ENCODE measurements at regions not wholly inside any gene's neighbourhood (a gene's known extent, or its start where the extent isn't known, plus 50 kb on each side); places are given as distances from the start of the nearest gene placed in this dataset.

- DNase-seq (ENCODE audit: low read depth) = no peak
These were observed 368.0 kb downstream of the SETD4 start for GRCh38 chr21:35692311-35692710.

DNA sequence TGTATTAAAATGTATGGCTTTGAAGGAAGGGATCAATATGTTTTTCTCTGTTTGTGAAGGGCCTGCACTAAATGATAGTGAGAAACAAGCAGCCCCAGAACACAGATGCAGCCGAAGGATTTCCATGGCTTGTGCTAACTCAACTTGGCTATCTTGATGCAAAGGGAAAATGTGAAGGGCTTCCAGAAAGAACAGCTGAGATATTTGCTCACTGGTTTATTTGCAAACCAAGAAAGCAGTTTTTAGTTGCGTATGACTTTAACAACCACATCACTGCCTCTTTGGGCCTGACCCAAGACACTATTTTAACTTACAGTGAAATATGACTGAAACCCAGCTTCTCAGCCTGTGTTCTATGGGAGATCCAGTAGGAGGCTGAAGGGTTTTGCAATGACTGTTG, 369.9 kb downstream of the SETD4 start:
- DNase-seq (ENCODE audit: low read depth) = no peak

- no peak for DNase-seq (ENCODE audit: low read depth)
These were observed 374.2 kb downstream of the SETD4 start for GRCh38 chr21:35686156-35686555.

- no peak for DNase-seq (ENCODE audit: low read depth)
These were observed 376.5 kb downstream of the SETD4 start for GRCh38 chr21:35683664-35684304.

DNA sequence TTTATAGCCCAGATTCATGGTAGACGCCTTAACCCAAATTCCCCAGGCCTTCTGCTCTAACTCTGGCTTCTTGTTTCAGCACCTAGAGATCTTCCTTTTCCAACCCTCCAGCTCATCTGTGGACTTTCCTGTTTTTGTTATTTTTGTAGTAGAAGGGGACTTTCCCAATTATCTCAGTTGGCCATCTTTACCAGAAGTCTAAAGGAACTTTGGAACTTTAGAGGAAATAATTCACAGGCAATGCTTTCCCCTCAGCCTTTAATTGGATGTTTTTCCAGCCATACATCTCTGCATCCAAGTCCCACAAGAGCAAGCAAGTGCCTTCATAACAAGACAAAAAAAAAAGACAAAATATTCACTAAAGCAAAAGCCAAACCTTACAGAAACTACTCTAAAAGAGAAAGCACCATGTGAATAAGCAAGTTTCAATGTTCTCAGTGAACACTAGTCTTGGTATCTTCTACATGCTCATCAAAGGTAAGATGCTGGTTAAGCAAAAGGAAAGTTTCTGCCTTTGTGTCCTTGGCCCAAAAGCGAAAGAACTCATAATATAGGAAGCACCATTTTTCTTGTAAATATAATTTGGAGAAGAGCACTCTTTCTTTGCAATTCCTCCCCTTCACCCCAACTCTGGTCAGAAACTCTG, 377.3 kb downstream of the SETD4 start:
- no peak for DNase-seq (ENCODE audit: low read depth)

DNA sequence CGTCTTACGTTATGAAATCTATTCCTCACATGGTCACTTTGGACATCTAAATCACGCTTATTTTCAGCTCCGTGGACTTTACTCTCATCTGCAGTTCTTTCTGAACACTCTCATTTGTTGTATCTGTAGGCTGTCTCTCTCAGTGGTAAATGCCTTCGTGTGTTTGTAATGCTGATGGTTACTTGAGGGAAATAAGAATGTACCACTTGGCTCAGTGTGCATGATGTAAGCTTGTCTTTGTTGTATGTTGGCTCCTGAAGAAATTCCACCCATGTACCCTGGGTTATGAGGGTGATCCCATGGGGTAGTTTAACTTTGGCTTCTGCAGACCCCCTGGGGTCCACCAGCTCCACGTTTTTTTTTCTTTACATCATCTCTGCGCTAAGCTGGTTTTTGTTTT, 378.4 kb downstream of the SETD4 start:
- no peak for DNase-seq (ENCODE audit: low read depth)

GRCh38 chr21:35679076-35679475, 381.2 kb downstream of the SETD4 start:
- no peak for DNase-seq (ENCODE audit: low read depth)

GRCh38 chr21:35678393-35678792, 381.9 kb downstream of the SETD4 start:
- DNase-seq (ENCODE audit: low read depth) = no peak

GRCh38 chr21:35677298-35677841, 383.0 kb downstream of the SETD4 start:
- DNase-seq (ENCODE audit: low read depth) = no peak

GRCh38 chr21:35674895-35675470, 385.3 kb downstream of the SETD4 start:
- DNase-seq (ENCODE audit: low read depth) = no peak

GRCh38 chr21:35674091-35674671, 386.1 kb downstream of the SETD4 start:
- DNase-seq (ENCODE audit: low read depth) = no peak

DNA sequence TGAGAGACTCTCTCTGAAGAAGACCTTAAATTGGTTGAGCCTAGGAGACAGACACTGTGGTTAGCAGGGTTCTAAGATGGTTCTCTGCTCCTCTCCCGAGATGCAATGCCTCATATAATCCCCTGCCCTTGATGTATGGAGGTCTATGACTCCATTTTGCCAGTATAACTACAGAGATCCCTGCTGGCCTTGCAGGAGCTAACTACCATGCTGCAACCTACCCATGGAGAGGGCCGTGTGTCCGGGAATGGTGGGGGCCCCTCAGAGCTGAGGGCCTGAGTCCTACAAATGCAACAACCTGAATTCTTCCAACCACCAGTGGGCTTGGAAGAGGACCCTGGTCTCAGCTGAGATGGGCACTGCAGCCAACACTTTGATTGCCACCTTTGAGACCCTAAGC, 388.0 kb downstream of the SETD4 start:
- no peak for DNase-seq (ENCODE audit: low read depth)

DNA sequence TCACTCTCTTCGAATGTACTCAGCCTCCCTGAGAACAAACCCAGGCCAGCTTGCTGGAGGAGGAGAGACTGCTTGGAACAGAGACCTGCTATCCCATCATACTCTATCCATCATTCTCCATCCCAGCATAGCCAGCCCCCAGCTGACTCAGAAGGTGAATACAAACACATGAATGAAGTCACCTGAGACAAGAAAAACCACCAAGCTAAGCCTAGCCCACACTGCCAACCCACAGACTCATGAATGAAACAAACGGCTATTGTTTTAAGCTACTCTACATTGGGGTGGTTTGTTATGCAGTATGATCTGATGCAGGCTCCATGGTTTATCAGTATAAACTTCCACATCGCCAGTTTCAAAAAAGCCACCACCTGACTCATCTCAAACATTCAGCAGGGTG, 395.6 kb downstream of the SETD4 start:
- DNase-seq (ENCODE audit: low read depth) = no peak

DNA sequence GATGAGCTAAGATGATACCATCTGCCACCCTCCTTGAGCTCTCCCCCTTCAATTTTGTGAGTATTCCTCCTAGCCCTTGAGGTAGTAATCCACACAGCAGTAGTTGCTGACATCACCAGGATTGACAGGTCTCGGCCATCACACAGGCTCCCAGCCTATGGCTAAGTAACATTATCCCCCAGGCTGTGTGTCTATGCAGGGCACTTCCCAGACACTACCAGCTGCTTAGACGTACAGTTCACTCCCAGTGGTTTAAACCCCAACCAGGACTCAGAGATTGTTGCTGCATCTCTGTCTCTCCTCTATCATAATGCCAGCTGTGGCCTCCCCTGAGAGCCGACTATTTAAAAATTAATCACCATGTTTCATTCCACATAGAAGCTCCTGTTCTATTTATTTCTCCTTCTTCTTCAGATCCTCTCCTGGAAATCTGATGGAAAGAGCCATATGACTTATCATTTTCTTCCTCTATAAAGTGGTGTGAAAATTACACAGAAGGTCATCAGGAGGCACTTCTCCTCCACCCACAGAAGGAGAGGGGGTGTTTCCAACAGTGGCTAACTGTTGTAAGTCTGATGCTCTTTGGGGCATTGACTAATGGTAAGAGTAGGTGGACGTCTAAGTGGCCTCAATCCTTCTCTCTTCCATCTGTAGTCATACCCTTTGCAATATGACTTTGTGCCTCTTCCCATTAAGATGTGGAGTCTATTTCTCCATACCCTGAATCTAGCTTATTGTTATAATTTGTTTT, 396.3 kb downstream of the SETD4 start:
- no peak for DNase-seq (ENCODE audit: low read depth)

DNA sequence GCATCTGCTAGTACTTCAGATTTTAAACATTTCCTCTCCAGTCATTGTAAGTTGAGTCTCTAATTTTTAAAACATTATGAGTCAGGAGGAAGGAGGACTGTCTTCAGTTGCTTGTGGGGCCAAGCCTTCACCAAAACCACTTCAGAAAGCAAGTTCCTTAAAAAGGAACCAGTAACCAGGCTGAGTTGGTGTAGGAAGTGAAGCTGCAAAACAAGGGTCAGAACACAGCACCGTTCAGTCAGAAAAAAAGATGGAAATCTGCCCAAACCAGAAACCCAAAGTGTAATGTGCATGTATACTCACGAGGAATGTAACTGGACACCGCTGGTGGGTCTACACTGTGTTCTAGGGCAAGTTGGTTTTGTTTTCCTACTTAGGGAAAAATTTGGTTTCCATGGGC, 402.1 kb downstream of the SETD4 start:
- no peak for DNase-seq (ENCODE audit: low read depth)

GRCh38 chr21:35652872-35653271, 407.5 kb downstream of the SETD4 start:
- DNase-seq (ENCODE audit: low read depth) = no peak

- no peak for DNase-seq (ENCODE audit: low read depth)
These were observed 408.1 kb downstream of the SETD4 start for GRCh38 chr21:35652196-35652595.

- no peak for DNase-seq (ENCODE audit: low read depth)
These were observed 409.1 kb downstream of the SETD4 start for GRCh38 chr21:35651196-35651595.

DNA sequence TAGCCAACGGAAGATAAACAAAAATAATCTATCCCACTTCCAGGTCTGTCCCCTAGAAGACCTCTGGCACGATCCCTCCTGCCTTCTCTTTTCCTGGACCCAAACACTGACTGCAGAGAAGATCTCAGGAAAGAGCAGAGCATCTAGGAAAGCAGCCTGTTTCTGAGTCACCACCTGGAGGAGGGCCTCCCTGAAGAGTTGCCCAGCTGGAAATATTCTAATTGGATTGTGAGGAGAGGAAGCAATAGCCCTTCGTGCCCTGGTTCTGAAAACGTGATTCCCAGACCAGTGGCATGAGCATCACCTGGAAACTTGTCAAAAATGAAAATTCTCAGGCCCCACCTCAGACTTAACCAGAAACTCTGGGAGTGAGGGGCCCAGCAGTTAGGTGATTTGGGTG, 411.1 kb downstream of the SETD4 start:
- no peak for DNase-seq (ENCODE audit: low read depth)

GRCh38 chr21:35648512-35648911, 411.8 kb downstream of the SETD4 start:
- no peak for DNase-seq (ENCODE audit: low read depth)

GRCh38 chr21:35646606-35647005, 413.7 kb downstream of the SETD4 start:
- no peak for DNase-seq (ENCODE audit: low read depth)

DNA sequence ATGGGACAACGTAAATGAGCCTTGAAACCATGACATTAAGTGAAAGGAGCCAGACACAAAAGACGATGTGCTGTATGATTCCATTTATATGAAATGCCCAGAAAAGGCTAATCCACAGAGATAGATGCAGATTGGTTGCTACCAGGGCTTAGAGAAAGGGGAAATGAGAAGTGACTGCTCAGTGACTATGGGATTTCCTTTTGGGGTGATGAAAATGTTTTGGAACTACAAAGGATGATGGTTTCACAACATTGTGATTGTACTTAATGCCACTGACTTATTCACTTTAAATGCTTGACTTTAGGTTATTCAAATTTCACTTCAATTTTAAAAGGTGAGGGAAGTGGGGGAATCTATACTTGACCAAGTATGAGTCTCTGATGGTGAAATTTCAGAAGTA, 414.3 kb downstream of the SETD4 start:
- DNase-seq (ENCODE audit: low read depth) = no peak

Data from activated T-helper 1 cell treated with Interleukin-2 at 50 U/mL for 16 hours (primary cell).